H7 (cell line): ENCODE measurements at regions not wholly inside any gene's neighbourhood (a gene's known extent, or its start where the extent isn't known, plus 50 kb on each side); places are given as distances from the start of the nearest gene placed in this dataset.
"Not testable (repeated sequence)": the region's sequence is repeated elsewhere in the genome, so short reads cannot be mapped to it uniquely, and the experiment has no call there.

ENCODE experiments used
- DNase-seq: peaks from one replicate; pipeline ENCODE4 v3.0.0; 2012
- H3K27me3 ChIP-seq: 2 replicates; pipeline ENCODE4 v1.6.0; 2011; ENCODE audit warnings: mild to moderate bottlenecking, low read length; ENCODE audit not compliant: control insufficient read depth, insufficient read depth
- H3K36me3 ChIP-seq: replicated peaks from 2 replicates; pipeline ENCODE4 v1.5.1; 2011; ENCODE audit warnings: low read length; ENCODE audit not compliant: control insufficient read depth, insufficient read depth
- H3K4me3 ChIP-seq: 2 replicates; pipeline ENCODE4 v1.5.1; 2011; ENCODE audit warnings: low read depth, mild to moderate bottlenecking, control low read depth, low read length, moderate library complexity; ENCODE audit not compliant: insufficient read depth

DNA sequence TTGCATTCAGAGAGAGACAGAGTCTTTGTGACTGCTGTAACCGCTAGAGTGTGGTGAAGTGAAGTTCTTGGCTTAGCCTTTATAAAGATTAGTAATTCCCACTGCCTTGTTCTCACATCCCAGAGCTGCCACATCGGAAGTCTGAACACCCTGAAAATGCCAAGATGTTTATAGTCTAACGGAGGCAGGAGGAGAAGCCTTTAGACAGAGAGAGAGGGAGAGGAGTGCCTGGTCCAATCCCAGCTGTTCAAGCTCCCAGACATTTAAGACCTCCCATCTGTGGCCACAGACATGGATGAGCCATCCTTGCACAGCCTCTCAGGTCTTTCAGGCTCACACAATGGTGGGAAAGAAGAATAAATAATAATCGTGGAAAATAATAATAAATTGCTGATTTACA, 1422.8 kb upstream of the EYS start:
- no peaks in the 10 kb centered on the region for H3K27me3 ChIP-seq

DNA sequence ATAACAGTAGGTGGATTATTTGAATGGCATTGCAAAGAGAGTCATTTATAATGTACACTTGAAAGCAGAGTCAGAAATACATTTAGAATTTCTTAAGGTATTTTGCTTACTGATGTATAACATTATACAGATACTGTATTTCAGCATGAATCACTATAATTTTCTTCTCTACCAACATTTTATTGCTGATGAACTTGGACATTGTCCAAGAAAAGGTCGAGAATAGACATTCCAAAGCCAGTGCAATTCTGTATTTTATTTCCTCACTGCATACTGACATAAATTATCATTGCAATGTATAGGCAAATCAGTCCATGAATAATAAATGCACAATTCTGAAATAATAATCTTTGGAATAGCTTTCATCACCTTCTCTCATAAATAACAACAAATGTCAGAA, 1420.0 kb upstream of the EYS start:
- Histone ChIP-seq H3K4me3 (no peak overlapping the region), H3K36me3 (no peaks in the 10 kb centered on the region), H3K27me3 (no peaks in the 10 kb centered on the region)
- DNase-seq: no peak

More for the DNA sequence above, 1422.8 kb upstream of the EYS start:
- Histone ChIP-seq H3K36me3 (no peaks in the 10 kb centered on the region), H3K4me3 (no peak overlapping the region)
- no peak for DNase-seq

DNA sequence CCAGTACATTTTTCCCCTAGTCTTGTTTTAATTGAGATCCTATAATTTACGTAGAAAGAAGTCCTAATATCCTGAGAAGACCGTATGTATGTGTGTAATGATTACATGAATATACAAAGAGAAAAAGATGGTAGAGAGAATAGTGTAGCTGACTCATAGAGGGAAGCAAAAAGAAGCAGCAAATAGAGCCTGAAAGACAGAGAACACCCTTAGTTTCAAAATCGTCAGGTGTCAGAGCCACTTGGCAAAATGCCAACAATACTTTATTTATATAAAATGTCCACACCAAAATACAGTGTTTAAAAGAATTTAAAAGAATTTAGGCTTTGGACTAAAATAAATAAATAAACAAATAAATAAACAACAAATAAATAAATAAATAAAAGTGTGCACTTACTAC, 1414.1 kb upstream of the EYS start:
- Histone ChIP-seq H3K27me3 (no peaks in the 10 kb centered on the region), H3K4me3 (no peak overlapping the region), H3K36me3 (no peaks in the 10 kb centered on the region)
- no peak for DNase-seq

DNA sequence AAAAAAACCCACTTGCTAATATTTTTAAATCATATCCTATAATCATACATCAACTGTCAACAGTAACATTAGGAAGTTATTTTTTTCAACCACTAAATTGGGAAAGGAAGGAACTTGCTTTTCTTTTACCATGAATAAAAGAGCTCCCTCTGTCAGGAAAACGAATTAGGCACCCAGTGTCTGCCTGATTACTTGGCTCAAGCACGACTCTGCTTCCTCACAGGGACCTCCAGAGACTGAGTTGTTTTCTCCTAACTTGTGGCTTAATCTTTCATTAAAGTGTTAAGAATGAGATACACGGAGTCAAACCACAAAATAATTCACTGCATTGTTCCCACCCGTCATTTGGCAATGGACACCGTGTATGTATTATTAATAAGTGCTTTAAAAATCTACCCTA, 1405.1 kb upstream of the EYS start:
- no peak overlapping the region for H3K4me3 ChIP-seq
- DNase-seq: no peak
- H3K27me3 ChIP-seq: no peaks in the 10 kb centered on the region
- H3K36me3 ChIP-seq: no peaks in the 10 kb centered on the region

DNA sequence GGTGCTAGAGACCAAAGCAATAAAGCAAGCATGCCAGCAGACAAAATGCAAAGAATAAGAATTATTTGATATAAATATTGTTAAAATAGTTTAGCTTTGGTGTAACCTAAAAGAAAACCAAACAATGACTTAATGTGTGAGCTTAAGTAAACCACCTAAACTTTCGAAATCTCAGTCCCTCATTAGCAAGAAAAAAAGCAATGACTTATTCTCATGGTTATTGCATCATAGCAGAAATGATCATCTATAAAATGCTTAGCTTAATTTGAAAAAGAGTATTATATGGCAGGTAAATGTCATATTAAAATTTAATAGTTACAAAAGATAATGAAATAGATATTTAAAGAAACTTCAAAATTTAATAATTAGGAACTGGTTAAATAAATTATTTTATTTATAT, 1395.7 kb upstream of the EYS start:
- no peaks in the 10 kb centered on the region for H3K36me3 ChIP-seq
- no peak for DNase-seq
- H3K27me3 ChIP-seq: no peaks in the 10 kb centered on the region
- no peak overlapping the region for H3K4me3 ChIP-seq

DNA sequence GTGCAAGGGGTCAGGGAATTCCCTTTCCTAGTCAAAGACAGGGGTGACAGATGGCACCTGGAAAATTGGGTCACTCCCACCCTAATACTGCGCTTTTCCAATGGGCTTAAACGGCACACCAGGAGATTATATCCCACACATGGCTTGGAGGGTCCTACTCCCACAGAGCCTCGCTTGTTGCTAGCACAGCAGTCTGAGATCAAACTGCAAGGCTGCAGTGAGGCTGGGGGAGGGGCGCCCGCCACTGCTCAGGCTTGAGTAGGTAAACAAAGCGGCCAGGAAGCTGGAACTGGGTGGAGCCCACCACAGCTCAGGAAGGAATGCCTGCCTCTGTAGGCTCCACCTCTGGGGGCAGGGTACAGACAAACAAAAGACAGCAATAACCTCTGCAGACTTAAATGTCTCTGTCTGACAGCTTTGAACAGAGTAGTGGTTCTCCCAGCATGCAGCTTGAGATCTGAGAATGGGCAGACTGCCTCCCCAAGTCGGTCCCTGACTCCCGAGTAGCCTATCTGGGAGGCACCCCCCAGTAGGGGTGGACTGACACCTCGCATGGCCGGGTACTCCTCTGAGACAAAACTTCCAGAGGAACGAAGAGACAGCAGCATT, 1388.7 kb upstream of the EYS start:
- not testable (repeated sequence) for H3K4me3 ChIP-seq, H3K36me3 ChIP-seq, DNase-seq, H3K27me3 ChIP-seq

DNA sequence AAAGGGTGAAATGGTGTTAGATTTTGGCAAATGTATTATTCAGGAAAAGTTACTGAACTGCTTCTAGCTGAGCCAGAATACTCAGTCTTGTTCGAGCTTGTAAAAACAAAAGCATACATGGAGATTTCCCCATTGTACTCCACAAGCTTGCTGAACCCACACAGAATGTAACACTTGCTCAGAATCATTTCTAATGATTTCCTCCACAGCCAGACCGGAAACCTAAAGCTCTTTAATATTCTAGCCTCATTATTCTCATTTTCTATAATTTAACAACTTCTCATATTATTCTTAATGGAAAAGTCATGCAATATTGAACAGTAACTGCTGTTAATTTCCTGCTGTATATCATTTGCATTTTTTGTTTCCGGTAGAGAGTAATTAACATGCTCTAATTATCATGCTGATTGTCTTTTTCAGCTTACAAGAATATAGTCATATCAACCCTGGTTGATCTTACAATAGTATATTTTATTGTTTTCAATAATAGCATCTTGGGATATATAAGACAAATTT, 1387.5 kb upstream of the EYS start:
- no peak for DNase-seq
- Histone ChIP-seq H3K4me3 (no peak overlapping the region), H3K27me3 (no peaks in the 10 kb centered on the region), H3K36me3 (no peaks in the 10 kb centered on the region)

DNA sequence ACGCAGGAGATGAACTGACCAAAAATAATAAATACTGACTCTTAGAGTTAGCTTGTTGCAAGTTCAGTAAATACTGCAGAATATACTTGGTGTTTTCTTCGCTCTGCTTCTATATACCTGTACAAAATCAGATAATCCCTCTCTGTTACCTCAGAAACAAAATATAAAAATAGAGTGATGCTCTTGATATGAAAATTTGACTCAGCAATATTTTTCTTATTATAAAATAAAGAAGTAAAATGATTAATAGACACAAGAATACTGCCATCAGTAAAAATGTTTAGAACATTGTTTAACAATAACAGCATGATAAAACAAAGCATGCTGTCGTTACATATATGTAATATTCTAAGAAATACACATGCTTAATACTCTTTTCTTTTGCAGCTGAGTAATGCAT, 1366.9 kb upstream of the EYS start:
- Histone ChIP-seq H3K27me3 (no peaks in the 10 kb centered on the region), H3K4me3 (no peak overlapping the region)
- DNase-seq: no peak

DNA sequence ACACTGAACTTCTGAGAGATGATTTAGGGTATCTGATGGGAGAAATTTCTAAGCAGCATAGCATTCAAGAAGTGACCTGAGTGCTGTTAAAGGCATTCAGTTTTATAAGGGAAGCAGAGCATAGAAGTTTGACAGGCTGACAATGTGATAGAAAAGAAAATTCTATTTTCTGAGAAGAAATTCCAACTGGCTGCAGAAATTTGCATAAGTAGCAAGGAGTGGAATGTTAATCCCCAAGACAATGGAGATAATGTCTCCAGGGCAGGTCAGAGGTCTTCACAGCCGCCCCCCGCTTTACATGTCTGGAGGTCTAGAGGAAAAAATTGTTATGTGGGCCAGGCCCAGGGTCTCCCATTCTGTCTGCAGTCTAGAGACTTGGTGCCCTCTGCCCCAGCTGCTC, 1361.8 kb upstream of the EYS start:
- no peaks in the 10 kb centered on the region for H3K27me3 ChIP-seq
- no peaks in the 10 kb centered on the region for H3K36me3 ChIP-seq
- no peak overlapping the region for H3K4me3 ChIP-seq
- DNase-seq: peak; percentile 1

More for the DNA sequence above, 1366.9 kb upstream of the EYS start:
- no peaks in the 10 kb centered on the region for H3K36me3 ChIP-seq

DNA sequence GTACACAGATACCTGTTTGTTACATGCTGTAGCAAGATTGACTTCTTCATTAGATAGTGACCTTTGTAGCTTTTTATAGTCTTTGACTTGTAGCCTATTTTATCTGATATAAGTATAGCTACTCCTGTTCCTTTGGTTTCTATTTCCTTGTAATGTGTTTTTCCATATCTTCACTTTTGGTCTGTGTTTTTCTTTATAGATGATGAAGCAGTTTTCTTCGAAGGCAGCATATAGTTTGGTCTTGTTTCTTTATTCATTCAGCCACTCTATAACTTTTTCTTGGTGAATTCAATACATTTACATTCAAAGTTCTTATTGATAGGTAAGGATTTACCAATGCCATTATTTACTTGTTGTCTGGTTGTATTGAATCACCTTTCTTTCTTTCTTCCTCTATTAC, 1357.3 kb upstream of the EYS start:
- H3K36me3 ChIP-seq: no peaks in the 10 kb centered on the region
- no peaks in the 10 kb centered on the region for H3K27me3 ChIP-seq
- H3K4me3 ChIP-seq: no peak overlapping the region
- no peak for DNase-seq

DNA sequence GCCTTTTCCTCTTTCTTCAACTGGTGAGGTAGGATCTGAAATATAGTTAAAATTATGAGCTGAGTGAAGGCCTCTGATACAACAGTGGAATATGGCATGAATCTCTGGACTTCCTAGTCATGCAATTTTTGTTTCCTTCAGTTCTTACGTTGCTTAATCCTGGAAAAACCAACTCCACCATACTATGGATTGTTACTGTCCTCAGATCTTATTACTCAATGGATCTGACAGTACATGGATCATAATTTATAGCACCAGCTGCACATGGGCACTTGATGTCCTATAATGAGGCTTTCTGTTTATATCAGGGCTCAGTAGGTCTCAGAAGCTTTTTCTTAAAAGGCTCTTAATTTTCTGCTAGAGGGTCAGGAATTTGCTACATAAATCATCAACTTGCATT, 1341.0 kb upstream of the EYS start:
- Histone ChIP-seq H3K27me3 (no peaks in the 10 kb centered on the region), H3K4me3 (no peak overlapping the region), H3K36me3 (no peaks in the 10 kb centered on the region)
- DNase-seq: no peak

DNA sequence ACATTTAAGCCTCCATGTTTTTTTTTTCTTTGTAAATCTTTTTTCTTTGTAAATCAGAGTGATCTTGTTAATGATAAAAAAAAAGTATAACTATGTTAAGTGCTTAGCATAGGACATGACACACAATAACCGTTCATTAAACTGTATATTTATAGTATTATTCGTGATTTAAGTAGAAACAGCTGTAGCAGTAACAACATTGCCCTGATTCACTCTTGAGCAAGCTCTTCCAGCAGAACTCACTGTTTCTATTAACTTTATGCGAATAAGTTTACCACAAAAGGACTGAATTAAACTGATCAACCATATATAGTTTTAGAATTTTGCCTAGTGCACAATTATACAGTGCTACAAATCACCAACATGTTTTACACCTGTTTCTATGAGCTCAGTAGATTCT, 1338.0 kb upstream of the EYS start:
- no peaks in the 10 kb centered on the region for H3K36me3 ChIP-seq
- H3K27me3 ChIP-seq: no peaks in the 10 kb centered on the region
- H3K4me3 ChIP-seq: no peak overlapping the region
- DNase-seq: no peak

DNA sequence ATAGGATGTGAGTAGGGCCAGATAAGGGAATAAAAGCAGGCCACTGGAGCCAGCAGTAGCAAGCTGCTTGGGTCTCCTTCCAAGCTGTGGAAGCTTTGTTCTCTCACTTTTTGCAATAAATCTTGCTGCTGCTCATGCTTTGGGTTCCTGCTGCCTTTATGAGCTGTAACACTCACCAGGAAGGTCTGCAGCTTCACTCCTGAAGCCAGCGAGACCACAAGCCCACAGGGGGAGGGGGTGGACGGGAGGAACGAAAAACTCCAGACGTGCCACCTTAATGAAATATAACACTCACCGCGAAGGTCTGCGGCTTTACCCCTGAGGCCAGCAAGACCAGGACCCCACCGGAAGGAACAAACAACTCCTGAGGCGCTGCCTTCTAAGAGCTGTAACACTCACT, 1324.4 kb upstream of the EYS start:
- no peak overlapping the region for H3K4me3 ChIP-seq
- DNase-seq: no peak
- no peaks in the 10 kb centered on the region for H3K36me3 ChIP-seq
- no peaks in the 10 kb centered on the region for H3K27me3 ChIP-seq

DNA sequence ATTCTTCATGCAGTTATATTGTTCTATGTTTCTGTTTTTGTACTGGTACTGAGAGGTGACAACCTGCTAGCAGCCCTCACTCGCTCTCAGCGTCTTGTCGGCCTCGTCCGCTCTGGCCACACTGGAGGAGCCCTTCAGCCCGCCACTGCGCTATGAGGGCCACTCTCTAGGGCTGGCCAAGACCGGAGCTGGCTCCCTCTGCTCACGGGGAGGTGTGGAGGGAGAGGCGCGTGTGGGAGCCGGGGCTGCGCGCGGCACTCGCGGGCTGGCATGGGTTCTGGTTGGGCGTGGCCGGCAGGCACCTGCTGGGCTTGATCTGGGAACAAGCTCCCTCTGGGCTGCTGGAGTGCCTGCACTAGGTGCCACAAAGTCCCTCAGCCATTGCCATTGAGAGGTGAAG, 1323.8 kb upstream of the EYS start:
- H3K27me3 ChIP-seq: no peaks in the 10 kb centered on the region
- no peak overlapping the region for H3K4me3 ChIP-seq
- H3K36me3 ChIP-seq: no peaks in the 10 kb centered on the region
- no peak for DNase-seq

DNA sequence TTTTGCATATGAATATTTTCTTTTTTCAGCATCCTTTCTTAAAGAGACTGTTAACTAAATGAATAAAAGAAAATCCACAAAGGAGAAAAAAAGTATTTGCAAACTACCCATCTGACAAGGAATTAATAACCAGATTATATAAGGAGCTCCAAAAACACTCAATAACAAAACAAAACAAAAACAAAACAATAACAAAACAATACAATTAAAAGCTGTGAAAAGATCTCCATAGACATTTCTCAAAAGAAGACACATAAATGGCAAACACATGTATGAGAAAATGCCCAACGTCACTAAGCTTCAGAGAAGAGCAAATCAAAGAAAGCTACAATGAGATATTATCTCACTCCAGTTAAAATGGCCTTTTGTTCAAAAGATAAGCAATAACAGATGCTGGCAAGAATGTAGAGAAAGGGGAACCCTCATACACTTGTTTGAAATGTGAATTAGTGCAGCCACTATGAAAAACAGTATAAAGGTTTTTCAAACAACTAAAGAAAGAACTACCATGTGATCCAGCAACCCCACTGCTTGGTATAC, 1310.0 kb upstream of the EYS start:
- no peak overlapping the region for H3K4me3 ChIP-seq
- DNase-seq: no peak
- H3K27me3 ChIP-seq: no peaks in the 10 kb centered on the region
- H3K36me3 ChIP-seq: no peaks in the 10 kb centered on the region

DNA sequence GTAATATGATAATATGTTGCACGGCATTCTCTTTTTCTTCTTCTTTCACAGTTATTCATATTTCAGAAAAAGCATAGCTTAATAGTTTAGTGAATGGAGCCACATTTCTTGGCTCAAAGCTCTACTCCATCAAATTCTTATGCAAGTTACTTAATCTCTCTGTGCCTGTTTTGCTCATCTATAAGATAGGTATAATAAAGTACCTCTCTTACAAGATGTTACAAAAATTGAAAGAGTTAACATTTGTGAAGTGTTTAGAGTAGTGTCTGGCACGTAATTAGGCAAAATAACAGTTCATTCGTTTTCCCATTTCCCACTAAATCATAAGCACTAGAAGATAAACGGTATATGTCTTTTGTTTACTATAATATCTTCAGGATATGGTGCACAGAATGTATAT, 1304.4 kb upstream of the EYS start:
- no peaks in the 10 kb centered on the region for H3K36me3 ChIP-seq
- peaks cover 1% of the 10 kb centered on the region; the same call in 1 of the 2 replicates for H3K27me3 ChIP-seq
- no peak overlapping the region for H3K4me3 ChIP-seq
- DNase-seq: no peak
